ENCODE measurements at regions not wholly inside any gene's neighbourhood (a gene's known extent, or its start where the extent isn't known, plus 50 kb on each side); places are given as distances from the start of the nearest gene placed in this dataset.

DNA sequence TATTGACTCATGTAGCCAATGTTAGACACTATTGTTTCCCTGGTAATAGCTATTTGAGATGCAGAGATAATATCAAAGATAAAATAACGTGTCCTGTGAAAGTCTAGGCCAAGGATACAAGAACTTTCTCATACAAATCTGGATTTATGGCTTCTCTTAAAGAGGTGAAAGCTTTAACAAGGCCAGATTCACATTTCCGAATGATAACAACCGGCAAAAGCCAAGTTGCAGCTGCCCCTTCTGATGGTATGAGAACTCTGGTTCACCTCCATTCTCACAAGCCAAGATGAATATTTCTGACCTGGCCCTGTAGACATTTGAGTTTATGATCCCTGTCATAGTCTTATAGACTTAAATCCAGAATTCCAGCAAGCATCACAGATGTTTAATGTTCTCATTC lies 230.4 kb upstream of the ZC3H12C start (continued):
- TF ChIP-seq ZNF547 (CRISPR knock-in tag; IDR thresholded peaks at IDR 0.05) (no peak), ARHGAP35 (CRISPR knock-in tag; IDR thresholded peaks at IDR 0.05; ENCODE audit: borderline replicate concordance) (no peak), NR2F2 (IDR thresholded peaks at IDR 0.05; ENCODE audit: borderline replicate concordance, low read depth) (no peak), AGO2 (optimal IDR thresholded peaks at IDR 0.05; ENCODE audit: low read depth, low read length) (no peak), HOXA9 (CRISPR knock-in tag; IDR thresholded peaks at IDR 0.05; ENCODE audit: borderline replicate concordance) (no peak), NFKB2 (CRISPR knock-in tag; IDR thresholded peaks at IDR 0.05; ENCODE audit: borderline replicate concordance) (no peak), NONO (IDR thresholded peaks at IDR 0.05) (no peak), NONO (CRISPR knock-in tag; conservative IDR thresholded peaks at IDR 0.05) (no peak)
- TF ChIP-seq, protein P1, sequence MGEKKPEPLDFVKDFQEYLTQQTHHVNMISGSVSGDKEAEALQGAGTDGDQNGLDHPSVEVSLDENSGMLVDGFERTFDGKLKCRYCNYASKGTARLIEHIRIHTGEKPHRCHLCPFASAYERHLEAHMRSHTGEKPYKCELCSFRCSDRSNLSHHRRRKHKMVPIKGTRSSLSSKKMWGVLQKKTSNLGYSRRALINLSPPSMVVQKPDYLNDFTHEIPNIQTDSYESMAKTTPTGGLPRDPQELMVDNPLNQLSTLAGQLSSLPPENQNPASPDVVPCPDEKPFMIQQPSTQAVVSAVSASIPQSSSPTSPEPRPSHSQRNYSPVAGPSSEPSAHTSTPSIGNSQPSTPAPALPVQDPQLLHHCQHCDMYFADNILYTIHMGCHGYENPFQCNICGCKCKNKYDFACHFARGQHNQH (CRISPR knock-in tag; IDR thresholded peaks at IDR 0.05), result no peak

DNA sequence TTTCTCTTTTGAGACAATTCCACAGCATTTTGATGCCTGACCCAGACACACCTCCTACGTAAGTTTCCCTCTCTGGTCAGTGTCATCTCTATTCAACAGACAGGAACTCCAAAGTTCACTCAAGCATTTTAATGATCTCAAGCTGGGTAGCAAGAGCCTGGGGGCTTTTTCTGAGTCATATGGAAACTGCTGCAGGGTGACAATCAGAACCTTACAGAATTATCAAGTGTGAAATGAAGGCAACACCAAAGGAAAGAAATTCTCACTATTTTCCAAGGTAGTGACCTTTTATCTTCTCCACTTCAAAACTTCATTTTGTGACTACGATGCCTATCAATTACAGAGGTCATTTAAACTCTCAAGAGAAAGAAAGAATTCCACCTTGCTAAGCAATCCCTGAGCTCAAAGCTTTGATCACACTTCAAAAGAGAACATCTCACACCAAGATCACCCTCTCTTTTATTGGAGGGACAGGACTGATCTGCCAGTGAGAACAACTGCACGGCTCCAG lies 229.0 kb upstream of the ZC3H12C start:
- no peaks in the 10 kb centered on the region for H3K36me3 ChIP-seq (replicated peaks in 1 of 2; ENCODE audit: control insufficient read depth in 1 of 2, insufficient read depth in 2 of 2, low read length in 2 of 2)
- intact Hi-C loops (cut with micrococcal nuclease; ENCODE audit: unreplicated experiment) (no loop called here), in situ Hi-C loops (cut with HindIII; ENCODE audit: extremely low pct_ligation_motif_present, low pct_unique_long_range_greater_than_20kb) (no loop called here)
- no TSS peak for BruUV-seq (replicated peaks)
- ATAC-seq (no peak), DNase-seq (ENCODE audit: low spot score) (no peak), FAIRE-seq (no peak)
- no peaks in the 10 kb centered on the region for H4K20me1 ChIP-seq (ENCODE audit: insufficient read depth, low read length)
- no peaks in the 10 kb centered on the region for H3K79me2 ChIP-seq (ENCODE audit: insufficient read depth, low read length)
- H3K27me3 ChIP-seq (ENCODE audit: control insufficient read depth in 1 of 2, insufficient read depth in 2 of 2, low read length in 2 of 2), result no peaks in the 10 kb centered on the region
- H3K9ac ChIP-seq (ENCODE audit: insufficient read depth, low read depth, low read length), result no peak overlapping the region
- no peak overlapping the region for H3K27ac ChIP-seq (ENCODE audit: extremely low read length, insufficient read depth, low read length)
- H3K4me1 ChIP-seq (ENCODE audit: insufficient read depth, low read length), result no peaks in the 10 kb centered on the region
- H3K9me3 ChIP-seq (ENCODE audit: low read length), result no peaks in the 10 kb centered on the region
- no peak overlapping the region for H3K4me2 ChIP-seq (ENCODE audit: low read depth, low read length)
- H3K4me3 ChIP-seq (replicated peaks in 1 of 3; ENCODE audit: insufficient read depth in 1 of 3, low read depth in 2 of 3, low read length in 3 of 3), result no peak overlapping the region
- H2AFZ ChIP-seq (ENCODE audit: low read length), result no peak overlapping the region
- POLR2A ChIA-PET, result no interaction called here
- CTCF ChIA-PET (ENCODE audit: low intra/inter-chr PET ratio, low total read pairs), result no interaction called here
- WGBS (ENCODE audit: low lambda C conversion rate), result 5% methylated on average over 3 of the region's 3 CpGs
- TF ChIP-seq ATAD3A (CRISPR knock-in tag; IDR thresholded peaks at IDR 0.05) (no peak), EZH2 (conservative IDR thresholded peaks at IDR 0.05; ENCODE audit: low read depth, low read length) (no peak), POGZ (CRISPR knock-in tag; IDR thresholded peaks at IDR 0.05) (no peak), FOXC1 (CRISPR knock-in tag; IDR thresholded peaks at IDR 0.05; ENCODE audit: borderline replicate concordance) (no peak), HES4 (CRISPR knock-in tag; IDR thresholded peaks at IDR 0.05; ENCODE audit: borderline replicate concordance) (no peak), SP5 (CRISPR knock-in tag; IDR thresholded peaks at IDR 0.05; ENCODE audit: borderline replicate concordance, low read depth) (no peak), TBX2 (CRISPR knock-in tag; IDR thresholded peaks at IDR 0.05; ENCODE audit: borderline replicate concordance) (no peak), NFATC3 (CRISPR knock-in tag; IDR thresholded peaks at IDR 0.05) (no peak)
- TF ChIP-seq, protein P2, sequence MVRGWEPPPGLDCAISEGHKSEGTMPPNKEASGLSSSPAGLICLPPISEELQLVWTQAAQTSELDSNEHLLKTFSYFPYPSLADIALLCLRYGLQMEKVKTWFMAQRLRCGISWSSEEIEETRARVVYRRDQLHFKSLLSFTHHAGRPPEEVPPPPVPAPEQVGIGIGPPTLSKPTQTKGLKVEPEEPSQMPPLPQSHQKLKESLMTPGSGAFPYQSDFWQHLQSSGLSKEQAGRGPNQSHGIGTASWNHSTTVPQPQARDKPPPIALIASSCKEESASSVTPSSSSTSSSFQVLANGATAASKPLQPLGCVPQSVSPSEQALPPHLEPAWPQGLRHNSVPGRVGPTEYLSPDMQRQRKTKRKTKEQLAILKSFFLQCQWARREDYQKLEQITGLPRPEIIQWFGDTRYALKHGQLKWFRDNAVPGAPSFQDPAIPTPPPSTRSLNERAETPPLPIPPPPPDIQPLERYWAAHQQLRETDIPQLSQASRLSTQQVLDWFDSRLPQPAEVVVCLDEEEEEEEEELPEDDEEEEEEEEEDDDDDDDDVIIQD (CRISPR knock-in tag; IDR thresholded peaks at IDR 0.05; ENCODE audit: low read depth), result no peak
- TF ChIP-seq, protein P3, sequence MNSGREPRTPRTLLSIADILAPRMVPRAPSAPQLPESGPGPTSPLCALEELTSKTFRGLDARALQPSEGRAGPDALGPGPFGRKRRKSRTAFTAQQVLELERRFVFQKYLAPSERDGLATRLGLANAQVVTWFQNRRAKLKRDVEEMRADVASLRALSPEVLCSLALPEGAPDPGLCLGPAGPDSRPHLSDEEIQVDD (CRISPR knock-in tag; IDR thresholded peaks at IDR 0.05; ENCODE audit: borderline replicate concordance), result no peak

Measured in HepG2 (cell line).